ENCODE measurements at regions not wholly inside any gene's neighbourhood (a gene's known extent, or its start where the extent isn't known, plus 50 kb on each side); places are given as distances from the start of the nearest gene placed in this dataset.

- TF ChIP-seq POLR2AphosphoS5 (IDR thresholded peaks at IDR 0.05; ENCODE audit: low read depth, low read length) = no peak
- TF ChIP-seq, protein P1, sequence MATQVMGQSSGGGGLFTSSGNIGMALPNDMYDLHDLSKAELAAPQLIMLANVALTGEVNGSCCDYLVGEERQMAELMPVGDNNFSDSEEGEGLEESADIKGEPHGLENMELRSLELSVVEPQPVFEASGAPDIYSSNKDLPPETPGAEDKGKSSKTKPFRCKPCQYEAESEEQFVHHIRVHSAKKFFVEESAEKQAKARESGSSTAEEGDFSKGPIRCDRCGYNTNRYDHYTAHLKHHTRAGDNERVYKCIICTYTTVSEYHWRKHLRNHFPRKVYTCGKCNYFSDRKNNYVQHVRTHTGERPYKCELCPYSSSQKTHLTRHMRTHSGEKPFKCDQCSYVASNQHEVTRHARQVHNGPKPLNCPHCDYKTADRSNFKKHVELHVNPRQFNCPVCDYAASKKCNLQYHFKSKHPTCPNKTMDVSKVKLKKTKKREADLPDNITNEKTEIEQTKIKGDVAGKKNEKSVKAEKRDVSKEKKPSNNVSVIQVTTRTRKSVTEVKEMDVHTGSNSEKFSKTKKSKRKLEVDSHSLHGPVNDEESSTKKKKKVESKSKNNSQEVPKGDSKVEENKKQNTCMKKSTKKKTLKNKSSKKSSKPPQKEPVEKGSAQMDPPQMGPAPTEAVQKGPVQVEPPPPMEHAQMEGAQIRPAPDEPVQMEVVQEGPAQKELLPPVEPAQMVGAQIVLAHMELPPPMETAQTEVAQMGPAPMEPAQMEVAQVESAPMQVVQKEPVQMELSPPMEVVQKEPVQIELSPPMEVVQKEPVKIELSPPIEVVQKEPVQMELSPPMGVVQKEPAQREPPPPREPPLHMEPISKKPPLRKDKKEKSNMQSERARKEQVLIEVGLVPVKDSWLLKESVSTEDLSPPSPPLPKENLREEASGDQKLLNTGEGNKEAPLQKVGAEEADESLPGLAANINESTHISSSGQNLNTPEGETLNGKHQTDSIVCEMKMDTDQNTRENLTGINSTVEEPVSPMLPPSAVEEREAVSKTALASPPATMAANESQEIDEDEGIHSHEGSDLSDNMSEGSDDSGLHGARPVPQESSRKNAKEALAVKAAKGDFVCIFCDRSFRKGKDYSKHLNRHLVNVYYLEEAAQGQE (IDR thresholded peaks at IDR 0.05; ENCODE audit: insufficient read depth in 1 of 2, low read depth in 2 of 2, low read length in 2 of 2) = no peak
Observed at GRCh38 chr11:22049276-22049675, 143.6 kb upstream of the ANO5 start.
